Stomach (tissue), 4 donors: ENCODE measurements at regions not wholly inside any gene's neighbourhood (a gene's known extent, or its start where the extent isn't known, plus 50 kb on each side); places are given as distances from the start of the nearest gene placed in this dataset.

ENCODE experiments used
- EP300 ChIP-seq: sonication (generic); formaldehyde crosslinking; IDR thresholded peaks from one replicate; pipeline ENCODE4 v1.6.1; 2017; ENCODE audit warnings: antibody characterized with exemption
- TF ChIP-seq, protein P1 (sequence below), 7 experiments: fragments of 450-650 bp in 4 of 7; fragments of 200-600 bp in 3 of 7; sonication (generic) in 3 of 7; IDR thresholded peaks; one replicate each; pipeline ENCODE4 v1.5.1; 2016 to 2019; ENCODE audit warnings: antibody characterized with exemption in 7 of 7, control low read depth in 2 of 7, mild to moderate bottlenecking in 1 of 7

DNA sequence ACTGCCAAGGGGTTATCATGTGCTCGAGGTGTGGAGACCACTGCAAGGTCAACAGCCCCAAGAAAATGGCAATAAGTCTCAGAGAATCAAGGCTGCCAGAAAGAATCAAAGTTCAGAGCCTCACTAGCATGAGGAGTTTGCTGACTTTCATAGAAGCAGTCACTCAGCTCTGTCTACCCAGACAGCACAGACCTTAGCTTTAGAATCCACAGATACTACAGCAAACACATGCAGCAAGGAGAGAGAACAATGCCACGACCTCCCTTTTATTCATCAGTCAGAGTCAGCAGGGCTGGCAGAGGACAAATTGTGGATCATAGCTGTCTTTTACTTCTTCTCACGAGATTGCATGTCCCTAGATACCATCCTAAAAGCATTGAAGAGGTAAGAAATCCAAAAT, 121.3 kb downstream of the MBL2 start:
- TF ChIP-seq, protein P1, sequence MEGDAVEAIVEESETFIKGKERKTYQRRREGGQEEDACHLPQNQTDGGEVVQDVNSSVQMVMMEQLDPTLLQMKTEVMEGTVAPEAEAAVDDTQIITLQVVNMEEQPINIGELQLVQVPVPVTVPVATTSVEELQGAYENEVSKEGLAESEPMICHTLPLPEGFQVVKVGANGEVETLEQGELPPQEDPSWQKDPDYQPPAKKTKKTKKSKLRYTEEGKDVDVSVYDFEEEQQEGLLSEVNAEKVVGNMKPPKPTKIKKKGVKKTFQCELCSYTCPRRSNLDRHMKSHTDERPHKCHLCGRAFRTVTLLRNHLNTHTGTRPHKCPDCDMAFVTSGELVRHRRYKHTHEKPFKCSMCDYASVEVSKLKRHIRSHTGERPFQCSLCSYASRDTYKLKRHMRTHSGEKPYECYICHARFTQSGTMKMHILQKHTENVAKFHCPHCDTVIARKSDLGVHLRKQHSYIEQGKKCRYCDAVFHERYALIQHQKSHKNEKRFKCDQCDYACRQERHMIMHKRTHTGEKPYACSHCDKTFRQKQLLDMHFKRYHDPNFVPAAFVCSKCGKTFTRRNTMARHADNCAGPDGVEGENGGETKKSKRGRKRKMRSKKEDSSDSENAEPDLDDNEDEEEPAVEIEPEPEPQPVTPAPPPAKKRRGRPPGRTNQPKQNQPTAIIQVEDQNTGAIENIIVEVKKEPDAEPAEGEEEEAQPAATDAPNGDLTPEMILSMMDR (IDR thresholded peaks at IDR 0.05), result no peak
- TF ChIP-seq EP300, result no peak
